WTC11 (cell line): ENCODE measurements at regions not wholly inside any gene's neighbourhood (a gene's known extent, or its start where the extent isn't known, plus 50 kb on each side); places are given as distances from the start of the nearest gene placed in this dataset.

Source experiments
- ATAC-seq: fragments of 200-7000 bp; cut with Tn5 transposase; 2 replicates; pipeline ENCODE4 v1.10.0; 2021; ENCODE audit warnings: mild to moderate bottlenecking, moderate library complexity
- CTCF ChIA-PET: fragments of 300-600 bp; sonication (Branson Sonifier 250); formaldehyde crosslinking; loops from one replicate; lab custom pipeline; 2021; ENCODE audit warnings: antibody characterized with exemption; lab: Charles Lee
- POLR2A ChIA-PET: fragments of 350-600 bp; sonication (Branson Sonifier 250); formaldehyde crosslinking; loops from one replicate; lab custom pipeline; 2021; ENCODE audit warnings: antibody characterized with exemption; lab: Charles Lee
- DNase-seq: peaks from one replicate; pipeline ENCODE4 v3.0.0; 2021; ENCODE audit warnings: low spot score
- H3K27ac Mint-ChIP-seq: 2 replicates; pipeline ENCODE4 v1.8.0; 2021; ENCODE audit warnings: mixed read lengths
- H3K27me3 Mint-ChIP-seq: 2 replicates; pipeline ENCODE4 v1.8.0; 2021; ENCODE audit warnings: low read depth, mild to moderate bottlenecking, moderate library complexity, mixed read lengths
- H3K36me3 Mint-ChIP-seq: 2 replicates; pipeline ENCODE4 v1.8.0; 2021; ENCODE audit warnings: mixed read lengths
- H3K4me1 Mint-ChIP-seq: 2 replicates; pipeline ENCODE4 v1.8.0; 2022; ENCODE audit warnings: mixed read lengths
- H3K4me3 Mint-ChIP-seq: 2 replicates; pipeline ENCODE4 v1.8.0; 2021; ENCODE audit warnings: mild to moderate bottlenecking, moderate library complexity, mixed read lengths
- H3K9me3 Mint-ChIP-seq: 2 replicates; pipeline ENCODE4 v1.8.0; 2021; ENCODE audit warnings: mixed read lengths
- CREB1 ChIP-seq: sonication (generic); formaldehyde crosslinking; IDR thresholded peaks from 2 replicates; pipeline ENCODE4 v1.8.0; 2023; ENCODE audit warnings: mild to moderate bottlenecking, missing genetic modification reagents
- ELF4 ChIP-seq: sonication (generic); formaldehyde crosslinking; IDR thresholded peaks from 2 replicates; pipeline ENCODE4 v1.8.1; 2022; ENCODE audit warnings: low read depth, mild to moderate bottlenecking, moderate library complexity, missing genetic modification reagents
- IRF2 ChIP-seq: sonication (generic); formaldehyde crosslinking; IDR thresholded peaks from 2 replicates; pipeline ENCODE4 v1.8.0; 2022; ENCODE audit warnings: low read depth, missing genetic modification reagents, borderline replicate concordance
- RORB ChIP-seq: fragments of 250-450 bp; sonication (Bioruptor Pico); IDR thresholded peaks from 2 replicates; pipeline ENCODE4 v1.9.0; 2021; ENCODE audit warnings: mild to moderate bottlenecking
- TP53 ChIP-seq: sonication (generic); formaldehyde crosslinking; IDR thresholded peaks from 2 replicates; pipeline ENCODE4 v1.8.1; 2023; ENCODE audit warnings: mild to moderate bottlenecking, missing genetic modification reagents
- ZNF121 ChIP-seq: sonication (generic); formaldehyde crosslinking; IDR thresholded peaks from 2 replicates; pipeline ENCODE4 v1.8.0; 2023; ENCODE audit warnings: missing genetic modification reagents
- ZNF219 ChIP-seq: sonication (generic); formaldehyde crosslinking; IDR thresholded peaks from 2 replicates; pipeline ENCODE4 v1.8.0; 2023; ENCODE audit warnings: missing genetic modification reagents, mild to moderate bottlenecking, borderline replicate concordance
- ZNF416 ChIP-seq: fragments of 250-450 bp; sonication (Bioruptor Pico); IDR thresholded peaks from 2 replicates; pipeline ENCODE4 v1.9.0; 2021; ENCODE audit warnings: mild to moderate bottlenecking, inconsistent platforms
- TF ChIP-seq, protein P1 (sequence below): sonication (generic); formaldehyde crosslinking; IDR thresholded peaks from 2 replicates; pipeline ENCODE4 v1.8.1; 2022; ENCODE audit warnings: missing genetic modification reagents, borderline replicate concordance
- TF ChIP-seq, protein P2 (sequence below): sonication (generic); formaldehyde crosslinking; IDR thresholded peaks from 2 replicates; pipeline ENCODE4 v1.8.0; 2023; ENCODE audit warnings: missing genetic modification reagents, mild to moderate bottlenecking, borderline replicate concordance
- TF ChIP-seq, protein P3 (sequence below): sonication (generic); formaldehyde crosslinking; IDR thresholded peaks from 2 replicates; pipeline ENCODE4 v1.8.1; 2022; ENCODE audit warnings: mild to moderate bottlenecking, missing genetic modification reagents, moderate library complexity, borderline replicate concordance
- TF ChIP-seq, protein P4 (sequence below): sonication (generic); formaldehyde crosslinking; IDR thresholded peaks from 2 replicates; pipeline ENCODE4 v1.8.1; 2023; ENCODE audit warnings: mild to moderate bottlenecking, missing genetic modification reagents
- TF ChIP-seq, protein P5 (sequence below): sonication (generic); formaldehyde crosslinking; IDR thresholded peaks from 2 replicates; pipeline ENCODE4 v1.8.1; 2023; ENCODE audit warnings: mild to moderate bottlenecking, missing genetic modification reagents, moderate library complexity
- TF ChIP-seq, protein P6 (sequence below): sonication (generic); formaldehyde crosslinking; IDR thresholded peaks from 2 replicates; pipeline ENCODE4 v1.8.1; 2023; ENCODE audit warnings: mild to moderate bottlenecking, missing genetic modification reagents, borderline replicate concordance

DNA sequence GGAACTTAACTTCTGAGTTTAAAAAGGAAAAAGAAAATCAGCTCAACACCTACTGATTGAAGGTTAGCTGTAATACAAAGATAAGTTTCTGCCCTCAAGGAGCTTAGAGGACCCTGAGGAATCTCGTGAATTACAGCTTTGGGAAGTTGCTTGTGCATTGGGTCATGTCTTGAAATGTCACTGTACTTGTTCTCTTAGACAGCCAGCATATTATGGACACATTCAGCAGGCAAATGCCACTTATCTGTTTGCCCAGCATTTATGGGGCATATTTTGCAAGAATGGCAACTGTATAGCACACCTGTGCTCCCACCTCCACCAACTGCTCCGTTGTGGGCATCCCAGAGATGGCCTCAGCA, 263.6 kb upstream of the CRY1 start (continued):
- TF ChIP-seq ELF4 (CRISPR knock-in tag) (no peak), IRF2 (CRISPR knock-in tag) (no peak)

DNA sequence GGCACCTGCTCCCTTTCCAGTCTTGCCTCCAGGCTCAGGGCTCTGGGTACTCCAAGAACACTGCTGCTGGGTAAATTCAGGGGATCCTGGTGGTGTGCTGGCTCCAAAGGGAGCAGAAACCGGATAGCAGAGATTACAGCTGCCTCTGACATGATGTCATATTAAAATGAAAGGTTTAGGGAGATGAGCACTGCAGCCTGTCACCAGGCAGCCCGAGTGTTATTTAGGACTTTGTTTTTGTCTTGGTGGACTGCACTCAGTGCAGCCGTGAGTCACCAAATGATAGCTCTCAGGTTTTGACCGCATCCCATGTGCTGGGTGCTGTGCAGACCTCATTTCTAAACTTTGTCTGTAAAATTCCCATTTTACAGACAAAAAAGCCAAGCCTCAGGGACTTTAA, 266.0 kb upstream of the CRY1 start:
- TF ChIP-seq RORB (CRISPR knock-in tag): no peak
- TF ChIP-seq ZNF219 (CRISPR knock-in tag): no peak
- ChIA-PET CTCF (interaction anchor here (1.3 kb wide), 1 partner anchor 43 kb away, joined by 3 read pairs; no protein-coding TSS in a partner anchor), POLR2A (no interaction called here)
- DNase-seq: no peak
- Mint-ChIP-seq H3K4me3 (no peak overlapping the region), H3K27me3 (no peaks in the 10 kb centered on the region; the same call in 1 of the 2 replicates), H3K36me3 (peaks cover under 1% of the 10 kb centered on the region; the same call in 1 of the 2 replicates), H3K4me1 (peaks cover 10% of the 10 kb centered on the region), H3K27ac (no peak overlapping the region), H3K9me3 (peaks cover 2% of the 10 kb centered on the region)
- ATAC-seq: no peak

DNA sequence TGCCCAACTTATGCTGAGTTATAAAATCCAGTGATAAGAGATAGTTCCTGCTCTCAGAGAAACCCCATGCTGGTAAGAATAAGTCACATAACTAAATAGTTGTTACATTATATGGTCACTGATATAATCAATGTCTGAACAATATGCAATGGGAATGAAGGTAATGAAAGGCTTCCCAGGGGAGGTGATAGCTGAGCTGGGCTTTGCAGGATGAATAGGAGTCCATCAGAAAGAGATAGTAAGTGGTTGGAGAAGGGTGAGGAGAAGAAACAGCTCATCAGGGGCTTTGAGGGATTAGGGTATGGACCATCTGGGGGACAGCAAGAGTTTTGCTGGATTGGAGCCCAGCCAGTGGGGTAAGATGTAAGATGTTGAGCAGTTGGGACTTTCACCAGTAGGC, 266.7 kb upstream of the CRY1 start:
- DNase-seq (no peak), ATAC-seq (no peak)
- H3K4me1 Mint-ChIP-seq: peaks cover 10% of the 10 kb centered on the region
- H3K4me3 Mint-ChIP-seq: no peak overlapping the region
- H3K27me3 Mint-ChIP-seq: no peaks in the 10 kb centered on the region; the same call in 1 of the 2 replicates
- no peaks in the 10 kb centered on the region for H3K9me3 Mint-ChIP-seq
- TF ChIP-seq, protein P1, sequence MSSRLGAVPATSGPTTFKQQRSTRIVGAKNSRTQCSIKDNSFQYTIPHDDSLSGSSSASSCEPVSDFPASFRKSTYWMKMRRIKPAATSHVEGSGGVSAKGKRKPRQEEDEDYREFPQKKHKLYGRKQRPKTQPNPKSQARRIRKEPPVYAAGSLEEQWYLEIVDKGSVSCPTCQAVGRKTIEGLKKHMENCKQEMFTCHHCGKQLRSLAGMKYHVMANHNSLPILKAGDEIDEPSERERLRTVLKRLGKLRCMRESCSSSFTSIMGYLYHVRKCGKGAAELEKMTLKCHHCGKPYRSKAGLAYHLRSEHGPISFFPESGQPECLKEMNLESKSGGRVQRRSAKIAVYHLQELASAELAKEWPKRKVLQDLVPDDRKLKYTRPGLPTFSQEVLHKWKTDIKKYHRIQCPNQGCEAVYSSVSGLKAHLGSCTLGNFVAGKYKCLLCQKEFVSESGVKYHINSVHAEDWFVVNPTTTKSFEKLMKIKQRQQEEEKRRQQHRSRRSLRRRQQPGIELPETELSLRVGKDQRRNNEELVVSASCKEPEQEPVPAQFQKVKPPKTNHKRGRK (CRISPR knock-in tag): no peak
- TF ChIP-seq TP53 (no peak), CREB1 (CRISPR knock-in tag) (no peak), ZNF416 (no peak), ZNF121 (CRISPR knock-in tag) (no peak)
- TF ChIP-seq, protein P2, sequence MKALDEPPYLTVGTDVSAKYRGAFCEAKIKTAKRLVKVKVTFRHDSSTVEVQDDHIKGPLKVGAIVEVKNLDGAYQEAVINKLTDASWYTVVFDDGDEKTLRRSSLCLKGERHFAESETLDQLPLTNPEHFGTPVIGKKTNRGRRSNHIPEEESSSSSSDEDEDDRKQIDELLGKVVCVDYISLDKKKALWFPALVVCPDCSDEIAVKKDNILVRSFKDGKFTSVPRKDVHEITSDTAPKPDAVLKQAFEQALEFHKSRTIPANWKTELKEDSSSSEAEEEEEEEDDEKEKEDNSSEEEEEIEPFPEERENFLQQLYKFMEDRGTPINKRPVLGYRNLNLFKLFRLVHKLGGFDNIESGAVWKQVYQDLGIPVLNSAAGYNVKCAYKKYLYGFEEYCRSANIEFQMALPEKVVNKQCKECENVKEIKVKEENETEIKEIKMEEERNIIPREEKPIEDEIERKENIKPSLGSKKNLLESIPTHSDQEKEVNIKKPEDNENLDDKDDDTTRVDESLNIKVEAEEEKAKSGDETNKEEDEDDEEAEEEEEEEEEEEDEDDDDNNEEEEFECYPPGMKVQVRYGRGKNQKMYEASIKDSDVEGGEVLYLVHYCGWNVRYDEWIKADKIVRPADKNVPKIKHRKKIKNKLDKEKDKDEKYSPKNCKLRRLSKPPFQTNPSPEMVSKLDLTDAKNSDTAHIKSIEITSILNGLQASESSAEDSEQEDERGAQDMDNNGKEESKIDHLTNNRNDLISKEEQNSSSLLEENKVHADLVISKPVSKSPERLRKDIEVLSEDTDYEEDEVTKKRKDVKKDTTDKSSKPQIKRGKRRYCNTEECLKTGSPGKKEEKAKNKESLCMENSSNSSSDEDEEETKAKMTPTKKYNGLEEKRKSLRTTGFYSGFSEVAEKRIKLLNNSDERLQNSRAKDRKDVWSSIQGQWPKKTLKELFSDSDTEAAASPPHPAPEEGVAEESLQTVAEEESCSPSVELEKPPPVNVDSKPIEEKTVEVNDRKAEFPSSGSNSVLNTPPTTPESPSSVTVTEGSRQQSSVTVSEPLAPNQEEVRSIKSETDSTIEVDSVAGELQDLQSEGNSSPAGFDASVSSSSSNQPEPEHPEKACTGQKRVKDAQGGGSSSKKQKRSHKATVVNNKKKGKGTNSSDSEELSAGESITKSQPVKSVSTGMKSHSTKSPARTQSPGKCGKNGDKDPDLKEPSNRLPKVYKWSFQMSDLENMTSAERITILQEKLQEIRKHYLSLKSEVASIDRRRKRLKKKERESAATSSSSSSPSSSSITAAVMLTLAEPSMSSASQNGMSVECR (CRISPR knock-in tag): no peak
- TF ChIP-seq, protein P3, sequence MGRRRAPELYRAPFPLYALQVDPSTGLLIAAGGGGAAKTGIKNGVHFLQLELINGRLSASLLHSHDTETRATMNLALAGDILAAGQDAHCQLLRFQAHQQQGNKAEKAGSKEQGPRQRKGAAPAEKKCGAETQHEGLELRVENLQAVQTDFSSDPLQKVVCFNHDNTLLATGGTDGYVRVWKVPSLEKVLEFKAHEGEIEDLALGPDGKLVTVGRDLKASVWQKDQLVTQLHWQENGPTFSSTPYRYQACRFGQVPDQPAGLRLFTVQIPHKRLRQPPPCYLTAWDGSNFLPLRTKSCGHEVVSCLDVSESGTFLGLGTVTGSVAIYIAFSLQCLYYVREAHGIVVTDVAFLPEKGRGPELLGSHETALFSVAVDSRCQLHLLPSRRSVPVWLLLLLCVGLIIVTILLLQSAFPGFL: no peak
- TF ChIP-seq, protein P4, sequence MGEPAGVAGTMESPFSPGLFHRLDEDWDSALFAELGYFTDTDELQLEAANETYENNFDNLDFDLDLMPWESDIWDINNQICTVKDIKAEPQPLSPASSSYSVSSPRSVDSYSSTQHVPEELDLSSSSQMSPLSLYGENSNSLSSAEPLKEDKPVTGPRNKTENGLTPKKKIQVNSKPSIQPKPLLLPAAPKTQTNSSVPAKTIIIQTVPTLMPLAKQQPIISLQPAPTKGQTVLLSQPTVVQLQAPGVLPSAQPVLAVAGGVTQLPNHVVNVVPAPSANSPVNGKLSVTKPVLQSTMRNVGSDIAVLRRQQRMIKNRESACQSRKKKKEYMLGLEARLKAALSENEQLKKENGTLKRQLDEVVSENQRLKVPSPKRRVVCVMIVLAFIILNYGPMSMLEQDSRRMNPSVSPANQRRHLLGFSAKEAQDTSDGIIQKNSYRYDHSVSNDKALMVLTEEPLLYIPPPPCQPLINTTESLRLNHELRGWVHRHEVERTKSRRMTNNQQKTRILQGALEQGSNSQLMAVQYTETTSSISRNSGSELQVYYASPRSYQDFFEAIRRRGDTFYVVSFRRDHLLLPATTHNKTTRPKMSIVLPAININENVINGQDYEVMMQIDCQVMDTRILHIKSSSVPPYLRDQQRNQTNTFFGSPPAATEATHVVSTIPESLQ (CRISPR knock-in tag): no peak
- TF ChIP-seq, protein P5, sequence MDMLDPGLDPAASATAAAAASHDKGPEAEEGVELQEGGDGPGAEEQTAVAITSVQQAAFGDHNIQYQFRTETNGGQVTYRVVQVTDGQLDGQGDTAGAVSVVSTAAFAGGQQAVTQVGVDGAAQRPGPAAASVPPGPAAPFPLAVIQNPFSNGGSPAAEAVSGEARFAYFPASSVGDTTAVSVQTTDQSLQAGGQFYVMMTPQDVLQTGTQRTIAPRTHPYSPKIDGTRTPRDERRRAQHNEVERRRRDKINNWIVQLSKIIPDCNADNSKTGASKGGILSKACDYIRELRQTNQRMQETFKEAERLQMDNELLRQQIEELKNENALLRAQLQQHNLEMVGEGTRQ: no peak
- TF ChIP-seq, protein P6, sequence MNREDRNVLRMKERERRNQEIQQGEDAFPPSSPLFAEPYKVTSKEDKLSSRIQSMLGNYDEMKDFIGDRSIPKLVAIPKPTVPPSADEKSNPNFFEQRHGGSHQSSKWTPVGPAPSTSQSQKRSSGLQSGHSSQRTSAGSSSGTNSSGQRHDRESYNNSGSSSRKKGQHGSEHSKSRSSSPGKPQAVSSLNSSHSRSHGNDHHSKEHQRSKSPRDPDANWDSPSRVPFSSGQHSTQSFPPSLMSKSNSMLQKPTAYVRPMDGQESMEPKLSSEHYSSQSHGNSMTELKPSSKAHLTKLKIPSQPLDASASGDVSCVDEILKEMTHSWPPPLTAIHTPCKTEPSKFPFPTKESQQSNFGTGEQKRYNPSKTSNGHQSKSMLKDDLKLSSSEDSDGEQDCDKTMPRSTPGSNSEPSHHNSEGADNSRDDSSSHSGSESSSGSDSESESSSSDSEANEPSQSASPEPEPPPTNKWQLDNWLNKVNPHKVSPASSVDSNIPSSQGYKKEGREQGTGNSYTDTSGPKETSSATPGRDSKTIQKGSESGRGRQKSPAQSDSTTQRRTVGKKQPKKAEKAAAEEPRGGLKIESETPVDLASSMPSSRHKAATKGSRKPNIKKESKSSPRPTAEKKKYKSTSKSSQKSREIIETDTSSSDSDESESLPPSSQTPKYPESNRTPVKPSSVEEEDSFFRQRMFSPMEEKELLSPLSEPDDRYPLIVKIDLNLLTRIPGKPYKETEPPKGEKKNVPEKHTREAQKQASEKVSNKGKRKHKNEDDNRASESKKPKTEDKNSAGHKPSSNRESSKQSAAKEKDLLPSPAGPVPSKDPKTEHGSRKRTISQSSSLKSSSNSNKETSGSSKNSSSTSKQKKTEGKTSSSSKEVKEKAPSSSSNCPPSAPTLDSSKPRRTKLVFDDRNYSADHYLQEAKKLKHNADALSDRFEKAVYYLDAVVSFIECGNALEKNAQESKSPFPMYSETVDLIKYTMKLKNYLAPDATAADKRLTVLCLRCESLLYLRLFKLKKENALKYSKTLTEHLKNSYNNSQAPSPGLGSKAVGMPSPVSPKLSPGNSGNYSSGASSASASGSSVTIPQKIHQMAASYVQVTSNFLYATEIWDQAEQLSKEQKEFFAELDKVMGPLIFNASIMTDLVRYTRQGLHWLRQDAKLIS (CRISPR knock-in tag): no peak
- ChIA-PET POLR2A (interaction anchor here (0.6 kb wide), 1 partner anchor 11 kb away, joined by 3 read pairs; no protein-coding TSS in a partner anchor), CTCF (interaction anchor here (0.6 to 1.3 kb wide), 2 partner anchors 31 to 42 kb away, joined by 3 read pairs; no protein-coding TSS in a partner anchor)
- no peak overlapping the region for H3K27ac Mint-ChIP-seq
- H3K36me3 Mint-ChIP-seq: no peaks in the 10 kb centered on the region
